Smooth muscle cell (in vitro differentiated cells): ENCODE measurements at regions not wholly inside any gene's neighbourhood (a gene's known extent, or its start where the extent isn't known, plus 50 kb on each side); places are given as distances from the start of the nearest gene placed in this dataset.
"Not testable (repeated sequence)": the region's sequence is repeated elsewhere in the genome, so short reads cannot be mapped to it uniquely, and the experiment has no call there.

ENCODE experiments used
- DNase-seq: peaks from one replicate; lab custom pipeline; 2025; ENCODE audit not compliant: unreplicated experiment; lab: John Stamatoyannopoulos, UW
- H2AFZ ChIP-seq: fragments of 200-600 bp; sonication (generic); 2 replicates; pipeline ENCODE4 v1.6.0; 2016; ENCODE audit warnings: antibody characterized with exemption, low read depth, mild to moderate bottlenecking
- H3F3A ChIP-seq: fragments of 200-600 bp; sonication (generic); 2 replicates; pipeline ENCODE4 v1.6.0; 2017; ENCODE audit warnings: antibody characterized with exemption, low read depth
- H3K27ac ChIP-seq: fragments of 200-600 bp; sonication (generic); 2 replicates; pipeline ENCODE4 v1.5.1; 2016; ENCODE audit warnings: low read depth, mild to moderate bottlenecking
- H3K27me3 ChIP-seq: fragments of 200-600 bp; sonication (generic); 2 replicates; pipeline ENCODE4 v1.6.1; 2016; ENCODE audit warnings: low read depth, mild to moderate bottlenecking
- H3K36me3 ChIP-seq: fragments of 200-600 bp; sonication (generic); 2 replicates; pipeline ENCODE4 v1.5.1; 2016; ENCODE audit warnings: low read depth
- H3K4me1 ChIP-seq: fragments of 200-600 bp; sonication (generic); 2 replicates; pipeline ENCODE4 v1.5.1; 2016; ENCODE audit warnings: low read depth
- H3K4me2 ChIP-seq: fragments of 200-600 bp; sonication (generic); 2 replicates; pipeline ENCODE4 v1.6.0; 2016; ENCODE audit warnings: mild to moderate bottlenecking
- H3K4me3 ChIP-seq: fragments of 200-600 bp; sonication (generic); 2 replicates; pipeline ENCODE4 v1.5.1; 2016; ENCODE audit warnings: mild to moderate bottlenecking
- H3K79me2 ChIP-seq: fragments of 200-600 bp; sonication (generic); 2 replicates; pipeline ENCODE4 v1.6.0; 2016; ENCODE audit warnings: low read depth, mild to moderate bottlenecking
- H3K9ac ChIP-seq: fragments of 200-600 bp; sonication (generic); 2 replicates; pipeline ENCODE4 v1.6.0; 2016; ENCODE audit warnings: low read depth
- H3K9me3 ChIP-seq: fragments of 200-600 bp; sonication (generic); replicated peaks from 2 replicates; pipeline ENCODE4 v1.5.1; 2016; ENCODE audit warnings: low read depth
- H4K20me1 ChIP-seq: fragments of 200-600 bp; sonication (generic); 2 replicates; pipeline ENCODE4 v1.6.0; 2016; ENCODE audit warnings: low read depth
- WGBS: methylation state at CpG from one replicate; pipeline ENCODE4 v1.1.7; 2016; ENCODE audit warnings: low lambda C conversion rate; 5-methylcytosine and 5-hydroxymethylcytosine counted together
- TF ChIP-seq, protein P1 (sequence below): fragments of 200-600 bp; sonication (generic); IDR thresholded peaks from 2 replicates; pipeline ENCODE4 v1.5.1; 2017; ENCODE audit warnings: borderline replicate concordance, mild to moderate bottlenecking, antibody characterized with exemption; ENCODE audit not compliant: insufficient read depth, poor library complexity, severe bottlenecking

DNA sequence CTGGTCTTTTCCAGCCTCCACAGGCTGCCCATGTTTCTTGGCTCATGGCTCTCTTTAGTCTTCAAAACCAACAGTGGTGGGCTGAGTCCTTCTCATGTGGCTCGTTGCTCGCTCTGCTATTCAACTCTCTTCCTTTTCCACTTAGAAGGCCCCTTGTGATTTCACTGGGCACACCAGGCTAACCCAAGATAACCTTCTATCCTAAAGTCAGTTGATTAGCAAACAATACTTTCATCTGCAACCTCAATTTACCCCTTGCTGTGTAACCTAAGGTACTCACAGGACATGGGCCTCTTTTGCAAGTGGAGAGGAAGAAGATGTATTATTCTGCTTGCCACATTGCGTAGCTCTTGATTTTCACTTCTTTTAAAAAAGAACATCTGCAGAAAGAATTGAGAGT lies 79.6 kb downstream of the UTRN start:
- no peak overlapping the region for H3K4me3 ChIP-seq
- H3K4me1 ChIP-seq: no peaks in the 10 kb centered on the region

DNA sequence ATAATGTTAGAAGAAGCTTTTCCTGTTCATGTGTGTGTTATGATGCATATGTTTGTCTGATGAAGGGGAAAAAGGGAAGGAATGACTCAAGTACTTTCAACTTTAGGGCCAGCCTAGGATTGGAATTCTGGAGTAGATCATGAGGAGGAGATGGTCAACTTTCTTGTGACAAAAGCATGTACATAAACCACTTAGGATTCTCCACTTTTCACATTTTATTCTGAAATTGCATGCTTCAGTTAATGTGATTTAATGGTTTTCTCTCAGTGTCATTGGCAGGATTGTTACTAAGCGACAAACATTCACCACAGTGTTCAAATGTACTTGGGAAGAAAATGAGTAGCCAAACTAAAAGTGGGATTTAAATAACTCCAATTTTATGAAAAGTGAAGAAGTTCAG lies 80.1 kb downstream of the UTRN start:
- TF ChIP-seq, protein P1, sequence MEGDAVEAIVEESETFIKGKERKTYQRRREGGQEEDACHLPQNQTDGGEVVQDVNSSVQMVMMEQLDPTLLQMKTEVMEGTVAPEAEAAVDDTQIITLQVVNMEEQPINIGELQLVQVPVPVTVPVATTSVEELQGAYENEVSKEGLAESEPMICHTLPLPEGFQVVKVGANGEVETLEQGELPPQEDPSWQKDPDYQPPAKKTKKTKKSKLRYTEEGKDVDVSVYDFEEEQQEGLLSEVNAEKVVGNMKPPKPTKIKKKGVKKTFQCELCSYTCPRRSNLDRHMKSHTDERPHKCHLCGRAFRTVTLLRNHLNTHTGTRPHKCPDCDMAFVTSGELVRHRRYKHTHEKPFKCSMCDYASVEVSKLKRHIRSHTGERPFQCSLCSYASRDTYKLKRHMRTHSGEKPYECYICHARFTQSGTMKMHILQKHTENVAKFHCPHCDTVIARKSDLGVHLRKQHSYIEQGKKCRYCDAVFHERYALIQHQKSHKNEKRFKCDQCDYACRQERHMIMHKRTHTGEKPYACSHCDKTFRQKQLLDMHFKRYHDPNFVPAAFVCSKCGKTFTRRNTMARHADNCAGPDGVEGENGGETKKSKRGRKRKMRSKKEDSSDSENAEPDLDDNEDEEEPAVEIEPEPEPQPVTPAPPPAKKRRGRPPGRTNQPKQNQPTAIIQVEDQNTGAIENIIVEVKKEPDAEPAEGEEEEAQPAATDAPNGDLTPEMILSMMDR: no peak
- no peak overlapping the region for H3K4me2 ChIP-seq
- H3K4me3 ChIP-seq: no peak overlapping the region
- no peaks in the 10 kb centered on the region for H3F3A ChIP-seq
- H3K36me3 ChIP-seq: no peaks in the 10 kb centered on the region
- no peak overlapping the region for H2AFZ ChIP-seq
- peaks cover 13% of the 10 kb centered on the region for H3K79me2 ChIP-seq
- H3K27ac ChIP-seq: no peak overlapping the region
- H3K4me1 ChIP-seq: no peaks in the 10 kb centered on the region
- no peaks in the 10 kb centered on the region for H3K9me3 ChIP-seq
- no peak for DNase-seq
- 89% methylated on average over 1 of the region's 1 CpG for WGBS
- no peak overlapping the region for H3K9ac ChIP-seq
- peaks cover 20% of the 10 kb centered on the region for H4K20me1 ChIP-seq
- H3K27me3 ChIP-seq: no peaks in the 10 kb centered on the region

More for the DNA sequence above, 79.6 kb downstream of the UTRN start:
- no peak overlapping the region for H3K27ac ChIP-seq
- H3K36me3 ChIP-seq: no peaks in the 10 kb centered on the region
- 96% methylated on average over 3 of the region's 3 CpGs for WGBS
- TF ChIP-seq, protein P1: no peak
- no peak overlapping the region for H3K4me2 ChIP-seq
- H3K79me2 ChIP-seq: peaks cover 13% of the 10 kb centered on the region
- no peaks in the 10 kb centered on the region for H3F3A ChIP-seq
- no peak for DNase-seq
- peaks cover 20% of the 10 kb centered on the region for H4K20me1 ChIP-seq
- no peaks in the 10 kb centered on the region for H3K9me3 ChIP-seq
- no peaks in the 10 kb centered on the region for H3K27me3 ChIP-seq
- H2AFZ ChIP-seq: no peak overlapping the region
- H3K9ac ChIP-seq: no peak overlapping the region

DNA sequence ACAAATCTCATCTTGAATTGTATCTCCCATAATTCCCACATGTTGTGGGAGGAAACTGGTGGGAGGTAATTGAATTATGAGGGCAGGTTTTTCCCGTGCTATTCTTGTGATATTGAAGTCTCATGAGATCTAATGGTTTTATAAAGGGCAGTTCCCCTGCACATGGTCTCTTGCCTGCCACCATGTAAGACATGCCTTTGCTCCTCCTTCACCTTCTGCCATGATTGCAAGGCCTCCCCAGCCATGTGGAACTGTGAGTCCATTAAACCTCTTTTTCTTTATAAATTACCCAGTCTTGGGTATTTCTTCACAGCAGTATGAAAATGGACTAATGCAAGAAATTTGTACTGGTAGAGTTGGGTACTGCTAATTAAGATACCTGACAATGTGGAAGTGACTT lies 84.6 kb downstream of the UTRN start:
- H2AFZ ChIP-seq, H3K27me3 ChIP-seq, H4K20me1 ChIP-seq, H3K4me2 ChIP-seq, H3K27ac ChIP-seq, H3K4me1 ChIP-seq, H3K79me2 ChIP-seq, H3K4me3 ChIP-seq, H3F3A ChIP-seq, H3K36me3 ChIP-seq, DNase-seq, H3K9me3 ChIP-seq, H3K9ac ChIP-seq: not testable (repeated sequence)
- 100% methylated on average over 1 of the region's 1 CpG for WGBS

DNA sequence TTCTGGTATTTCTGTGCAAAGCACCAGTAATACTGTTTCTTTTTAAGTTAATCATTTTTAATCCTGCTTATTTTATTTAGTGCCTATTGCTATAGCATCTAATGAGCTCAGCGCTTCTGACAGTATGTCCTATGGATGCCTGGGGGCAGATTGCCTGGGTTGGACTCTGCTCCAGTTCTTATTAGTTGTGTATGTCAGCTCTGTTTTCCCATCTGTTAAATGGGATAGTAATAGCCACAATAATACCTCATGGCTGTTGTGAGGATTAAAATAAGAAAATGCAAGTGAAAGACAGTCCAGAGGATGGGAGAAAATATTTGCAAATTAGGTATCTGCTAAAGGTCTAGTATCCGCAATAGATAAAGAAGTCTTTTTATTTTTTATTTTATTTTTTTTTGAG lies 87.0 kb downstream of the UTRN start:
- H3K9ac ChIP-seq: no peak overlapping the region
- TF ChIP-seq, protein P1: no peak
- peaks cover 4% of the 10 kb centered on the region for H3K79me2 ChIP-seq

More for the DNA sequence above, 87.0 kb downstream of the UTRN start:
- no peak for DNase-seq
- Histone ChIP-seq H3K4me2 (no peak overlapping the region), H2AFZ (no peak overlapping the region), H3K9me3 (no peaks in the 10 kb centered on the region), H4K20me1 (peaks cover 18% of the 10 kb centered on the region), H3F3A (no peaks in the 10 kb centered on the region), H3K27me3 (no peaks in the 10 kb centered on the region), H3K36me3 (no peaks in the 10 kb centered on the region), H3K27ac (no peak overlapping the region), H3K4me1 (no peaks in the 10 kb centered on the region), H3K4me3 (no peak overlapping the region)
- 93% methylated on average over 2 of the region's 2 CpGs for WGBS
